Body of pancreas (tissue), 4 donors: ENCODE measurements at regions not wholly inside any gene's neighbourhood (a gene's known extent, or its start where the extent isn't known, plus 50 kb on each side); places are given as distances from the start of the nearest gene placed in this dataset.

ENCODE experiments used
- CTCF ChIP-seq, 7 experiments: fragments of 450-650 bp in 4 of 7; fragments of 200-600 bp in 3 of 7; sonication (generic) in 3 of 7; IDR thresholded peaks; one replicate each; pipeline ENCODE4 v1.5.1; 2016 to 2019; ENCODE audit warnings: antibody characterized with exemption in 7 of 7
- POLR2A ChIP-seq, 3 donors: fragments of 450-650 bp; IDR thresholded peaks; one replicate each; pipeline ENCODE4 v1.6.1; 2016; ENCODE audit warnings: antibody characterized with exemption in 3 of 3, mild to moderate bottlenecking in 2 of 3

- TF ChIP-seq CTCF (IDR thresholded peaks at IDR 0.05), result no peak
- TF ChIP-seq POLR2A (IDR thresholded peaks at IDR 0.05), result peak in 1 of 3 donors; percentile 14
Measured at GRCh38 chr3:38878646-38879045, 62.6 kb upstream of the SCN10A start.
